ENCODE measurements at regions not wholly inside any gene's neighbourhood (a gene's known extent, or its start where the extent isn't known, plus 50 kb on each side); places are given as distances from the start of the nearest gene placed in this dataset.

- no peak for TF ChIP-seq EZH2phosphoT487 (IDR thresholded peaks at IDR 0.05; ENCODE audit: low read length)
- TF ChIP-seq CTCF (IDR thresholded peaks at IDR 0.05; ENCODE audit: low read length): no peak
- no peak for TF ChIP-seq EZH2 (optimal IDR thresholded peaks at IDR 0.05; ENCODE audit: low read depth, low read length)
Observed at GRCh38 chr2:41410011-41410410, 637.8 kb upstream of the PKDCC start.

All from MM.1S (cell line).